ENCODE measurements at regions not wholly inside any gene's neighbourhood (a gene's known extent, or its start where the extent isn't known, plus 50 kb on each side); places are given as distances from the start of the nearest gene placed in this dataset.
A peak's percentile ranks its signal among the peaks of the same experiment; 100 is the strongest.

DNA sequence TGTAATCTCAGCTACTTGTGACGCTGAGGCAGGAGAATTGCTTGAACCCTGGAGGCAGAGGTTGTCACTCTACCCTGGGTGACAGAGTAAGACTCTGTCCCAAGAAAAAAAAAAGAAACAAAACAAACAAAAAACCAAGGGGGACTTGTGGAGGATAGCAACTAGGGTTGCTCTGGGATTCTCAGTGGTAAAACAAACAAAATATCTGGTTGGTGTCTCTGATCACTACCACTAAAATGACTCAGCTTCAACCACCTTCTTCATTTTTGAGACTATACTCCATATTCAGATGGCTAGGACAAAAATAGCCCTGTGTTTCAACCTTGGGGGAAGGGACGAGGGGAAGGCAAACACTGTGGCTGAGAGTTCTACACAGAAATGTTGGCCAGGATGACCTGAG lies 110.3 kb downstream of the ARRDC3 start:
- no peaks in the 10 kb centered on the region for H3K36me3 ChIP-seq
- TF ChIP-seq, protein P1, sequence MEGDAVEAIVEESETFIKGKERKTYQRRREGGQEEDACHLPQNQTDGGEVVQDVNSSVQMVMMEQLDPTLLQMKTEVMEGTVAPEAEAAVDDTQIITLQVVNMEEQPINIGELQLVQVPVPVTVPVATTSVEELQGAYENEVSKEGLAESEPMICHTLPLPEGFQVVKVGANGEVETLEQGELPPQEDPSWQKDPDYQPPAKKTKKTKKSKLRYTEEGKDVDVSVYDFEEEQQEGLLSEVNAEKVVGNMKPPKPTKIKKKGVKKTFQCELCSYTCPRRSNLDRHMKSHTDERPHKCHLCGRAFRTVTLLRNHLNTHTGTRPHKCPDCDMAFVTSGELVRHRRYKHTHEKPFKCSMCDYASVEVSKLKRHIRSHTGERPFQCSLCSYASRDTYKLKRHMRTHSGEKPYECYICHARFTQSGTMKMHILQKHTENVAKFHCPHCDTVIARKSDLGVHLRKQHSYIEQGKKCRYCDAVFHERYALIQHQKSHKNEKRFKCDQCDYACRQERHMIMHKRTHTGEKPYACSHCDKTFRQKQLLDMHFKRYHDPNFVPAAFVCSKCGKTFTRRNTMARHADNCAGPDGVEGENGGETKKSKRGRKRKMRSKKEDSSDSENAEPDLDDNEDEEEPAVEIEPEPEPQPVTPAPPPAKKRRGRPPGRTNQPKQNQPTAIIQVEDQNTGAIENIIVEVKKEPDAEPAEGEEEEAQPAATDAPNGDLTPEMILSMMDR (IDR thresholded peaks at IDR 0.05): no peak
- no peaks in the 10 kb centered on the region for H3K27me3 ChIP-seq
- no peak for DNase-seq (ENCODE audit: low spot score in 2 of 2)
- no peaks in the 10 kb centered on the region for H3K9me3 ChIP-seq
- no peak overlapping the region for H3K4me3 ChIP-seq
- intact Hi-C loops (cut with DNase I): no loop called here
- H3K4me1 ChIP-seq: no peaks in the 10 kb centered on the region
- H3K27ac ChIP-seq: no peak overlapping the region

DNA sequence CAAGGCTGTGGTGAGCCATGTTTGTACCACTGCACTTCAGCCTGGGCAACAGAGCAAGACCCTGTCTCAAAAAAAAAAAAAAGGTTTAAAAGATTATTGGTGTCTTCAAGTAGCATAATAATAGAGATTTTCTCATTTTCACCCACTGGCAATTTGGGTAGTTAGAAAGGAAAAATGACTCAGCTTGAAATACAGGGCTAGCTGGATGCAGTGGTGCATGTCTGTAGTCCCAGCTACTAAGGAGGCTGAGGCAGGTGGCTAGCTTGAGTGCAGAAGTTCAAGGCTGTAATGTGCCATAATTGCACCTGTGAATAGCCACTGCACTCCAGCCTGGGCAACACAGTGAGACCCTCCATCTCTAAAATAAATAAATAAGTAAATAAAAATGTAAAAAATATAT lies 111.1 kb downstream of the ARRDC3 start:
- Histone ChIP-seq H3K4me3 (no peak overlapping the region), H3K27me3 (no peaks in the 10 kb centered on the region), H3K36me3 (no peaks in the 10 kb centered on the region), H3K9me3 (no peaks in the 10 kb centered on the region), H3K27ac (no peak overlapping the region), H3K4me1 (no peaks in the 10 kb centered on the region)
- DNase-seq (ENCODE audit: low spot score in 2 of 2): no peak
- TF ChIP-seq, protein P1 (IDR thresholded peaks at IDR 0.05): no peak
- intact Hi-C loops (cut with DNase I): no loop called here

DNA sequence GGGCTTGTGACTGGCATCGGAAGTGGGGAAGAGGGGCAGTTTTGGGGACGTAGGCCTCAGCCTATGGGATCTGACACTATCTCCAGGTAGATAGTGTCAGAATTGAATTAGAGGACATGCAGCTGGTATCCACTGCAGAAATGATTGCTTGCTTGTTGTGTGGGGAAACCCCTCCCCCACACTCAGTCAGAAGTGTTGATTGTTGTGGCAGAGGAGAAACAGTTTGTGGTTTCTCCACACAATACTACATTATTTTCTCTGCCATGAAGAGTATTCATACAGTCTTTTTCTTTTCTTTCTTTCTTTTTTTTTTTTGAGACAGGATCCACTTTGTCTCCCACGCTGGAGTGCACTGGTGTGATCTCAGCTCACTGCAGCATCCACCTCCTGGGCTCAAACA lies 113.9 kb downstream of the ARRDC3 start:
- DNase-seq (ENCODE audit: low spot score in 2 of 2): no peak
- no peaks in the 10 kb centered on the region for H3K27me3 ChIP-seq
- no peaks in the 10 kb centered on the region for H3K36me3 ChIP-seq
- no peak overlapping the region for H3K27ac ChIP-seq
- TF ChIP-seq, protein P1 (IDR thresholded peaks at IDR 0.05): no peak
- no peaks in the 10 kb centered on the region for H3K9me3 ChIP-seq
- H3K4me1 ChIP-seq: peaks cover 0 to 4% of the 10 kb centered on the region in 2 donors
- H3K4me3 ChIP-seq: no peak overlapping the region
- intact Hi-C loops (cut with DNase I): no loop called here

DNA sequence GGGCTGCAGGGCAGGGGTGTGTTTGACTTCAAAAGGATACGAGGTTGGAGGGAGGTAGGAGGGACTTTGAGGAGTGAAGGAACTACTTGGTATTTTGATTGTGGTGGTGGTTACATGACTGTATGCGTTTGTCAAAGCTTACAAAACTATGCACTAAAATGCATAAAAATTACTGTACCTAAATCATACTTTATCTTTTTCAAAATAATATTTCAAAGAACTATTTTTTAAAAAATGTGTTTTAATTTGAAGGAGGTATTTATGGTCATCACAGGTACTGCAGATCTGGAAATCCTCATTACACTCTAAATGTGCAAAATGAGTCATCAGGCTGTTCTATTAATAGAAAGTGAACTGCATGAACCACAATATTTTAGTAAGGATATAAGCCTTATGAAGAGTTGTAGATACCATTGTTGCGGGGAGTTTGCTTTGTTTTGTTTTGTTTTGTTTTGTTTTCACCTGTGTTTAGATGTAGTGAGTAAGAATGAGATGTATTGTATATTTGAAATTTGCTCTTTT lies 116.9 kb downstream of the ARRDC3 start:
- Histone ChIP-seq H3K36me3 (no peaks in the 10 kb centered on the region), H3K4me1 (peaks cover 0 to 4% of the 10 kb centered on the region in 2 donors), H3K4me3 (no peak overlapping the region), H3K9me3 (no peaks in the 10 kb centered on the region), H3K27ac (peak overlapping the region in 1 of 2 donors; percentile 26), H3K27me3 (no peaks in the 10 kb centered on the region)
- no peak for DNase-seq (ENCODE audit: low spot score in 2 of 2)
- TF ChIP-seq, protein P1 (IDR thresholded peaks at IDR 0.05): peak in 2 of 3 experiments; percentile 12 to 14
- intact Hi-C loops (cut with DNase I): no loop called here

DNA sequence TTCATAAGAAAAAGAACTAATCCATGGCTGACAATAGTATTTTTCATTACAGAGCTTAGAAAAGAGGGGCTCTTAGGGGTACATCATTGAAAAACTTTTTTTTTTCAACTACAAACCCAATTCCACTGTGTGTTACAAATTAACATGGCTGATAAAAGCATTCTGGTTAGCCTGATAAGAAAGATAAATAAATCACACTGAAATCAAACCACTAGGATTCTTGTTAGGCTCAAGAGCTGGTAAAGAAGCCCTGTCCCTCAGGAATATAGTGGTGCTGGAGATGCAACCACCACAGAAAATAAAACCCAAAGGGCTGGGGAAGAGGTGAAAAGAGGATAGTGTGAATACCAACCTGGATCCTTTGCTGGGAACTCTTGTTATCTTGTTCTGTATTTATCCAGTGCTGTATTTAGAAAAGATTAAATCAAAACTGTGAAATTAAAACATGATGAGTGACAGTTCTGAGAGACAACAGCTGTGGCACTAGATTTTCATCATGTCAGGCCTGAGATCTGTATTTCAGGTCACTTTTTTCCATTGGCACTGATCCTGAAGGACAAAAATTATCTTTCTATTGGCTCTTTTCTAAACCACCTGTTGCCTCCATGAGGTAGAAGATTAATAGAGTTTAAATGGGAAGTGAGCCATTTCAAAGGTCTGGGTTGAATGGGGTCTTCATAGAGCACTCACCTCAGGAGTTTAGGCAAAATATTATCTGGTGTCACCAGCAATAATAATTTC lies 118.6 kb downstream of the ARRDC3 start:
- Histone ChIP-seq H3K4me1 (peaks cover 0 to 4% of the 10 kb centered on the region in 2 donors), H3K27me3 (no peaks in the 10 kb centered on the region), H3K9me3 (no peaks in the 10 kb centered on the region), H3K4me3 (no peak overlapping the region), H3K36me3 (no peaks in the 10 kb centered on the region), H3K27ac (no peak overlapping the region)
- no peak for DNase-seq (ENCODE audit: low spot score in 2 of 2)
- TF ChIP-seq, protein P1 (IDR thresholded peaks at IDR 0.05): no peak
- intact Hi-C loops (cut with DNase I): no loop called here

Measured in ascending aorta (tissue), 2 donors.